GM20000 (cell line): ENCODE measurements at regions not wholly inside any gene's neighbourhood (a gene's known extent, or its start where the extent isn't known, plus 50 kb on each side); places are given as distances from the start of the nearest gene placed in this dataset.

ENCODE experiments used
- DNase-seq: peaks from one replicate; pipeline ENCODE4 v3.0.0; 2012; ENCODE audit warnings: low spot score
- TF ChIP-seq, protein P1 (sequence below): IDR thresholded peaks from 2 replicates; pipeline ENCODE4 v1.5.1; 2012; ENCODE audit warnings: mild to moderate bottlenecking, control low read depth; ENCODE audit errors: extremely low read depth, missing control alignments

DNA sequence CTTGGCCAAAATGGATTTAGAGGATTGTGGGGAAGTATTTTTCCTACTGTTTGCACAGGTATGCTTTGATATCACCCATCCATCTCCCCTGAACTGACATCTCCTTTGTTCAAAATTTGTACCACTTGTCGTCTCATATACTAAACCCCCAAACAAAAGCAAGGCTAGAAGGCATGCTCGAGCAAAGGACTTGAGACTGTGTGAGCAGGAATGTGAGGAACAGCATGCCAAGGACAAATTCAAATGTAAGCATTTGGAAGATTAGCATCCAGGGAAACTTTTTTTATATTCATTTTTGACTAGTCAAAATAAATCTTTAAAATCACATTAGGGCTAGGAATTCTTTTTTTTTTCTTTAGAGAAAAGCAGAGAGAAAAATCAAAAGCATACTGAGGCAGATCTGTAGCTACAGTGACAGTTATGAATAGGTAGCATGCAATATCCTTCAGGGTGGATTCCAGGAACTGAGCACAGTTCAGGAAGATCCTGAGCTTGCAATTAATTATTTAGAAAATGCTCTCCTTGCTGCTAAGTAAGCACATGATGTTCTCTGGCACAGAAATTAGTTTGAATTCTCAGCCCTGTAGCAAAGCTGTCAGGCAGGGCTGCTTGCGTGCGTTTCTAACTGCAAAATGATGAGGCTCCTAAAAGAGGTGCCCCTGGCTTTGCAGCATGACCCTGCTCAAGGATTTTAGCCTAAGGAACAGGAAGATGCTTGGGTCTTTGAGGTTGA is 327.7 kb downstream of the LRIG3 start:
- no peak for DNase-seq
- TF ChIP-seq, protein P1, sequence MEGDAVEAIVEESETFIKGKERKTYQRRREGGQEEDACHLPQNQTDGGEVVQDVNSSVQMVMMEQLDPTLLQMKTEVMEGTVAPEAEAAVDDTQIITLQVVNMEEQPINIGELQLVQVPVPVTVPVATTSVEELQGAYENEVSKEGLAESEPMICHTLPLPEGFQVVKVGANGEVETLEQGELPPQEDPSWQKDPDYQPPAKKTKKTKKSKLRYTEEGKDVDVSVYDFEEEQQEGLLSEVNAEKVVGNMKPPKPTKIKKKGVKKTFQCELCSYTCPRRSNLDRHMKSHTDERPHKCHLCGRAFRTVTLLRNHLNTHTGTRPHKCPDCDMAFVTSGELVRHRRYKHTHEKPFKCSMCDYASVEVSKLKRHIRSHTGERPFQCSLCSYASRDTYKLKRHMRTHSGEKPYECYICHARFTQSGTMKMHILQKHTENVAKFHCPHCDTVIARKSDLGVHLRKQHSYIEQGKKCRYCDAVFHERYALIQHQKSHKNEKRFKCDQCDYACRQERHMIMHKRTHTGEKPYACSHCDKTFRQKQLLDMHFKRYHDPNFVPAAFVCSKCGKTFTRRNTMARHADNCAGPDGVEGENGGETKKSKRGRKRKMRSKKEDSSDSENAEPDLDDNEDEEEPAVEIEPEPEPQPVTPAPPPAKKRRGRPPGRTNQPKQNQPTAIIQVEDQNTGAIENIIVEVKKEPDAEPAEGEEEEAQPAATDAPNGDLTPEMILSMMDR, result no peak

DNA sequence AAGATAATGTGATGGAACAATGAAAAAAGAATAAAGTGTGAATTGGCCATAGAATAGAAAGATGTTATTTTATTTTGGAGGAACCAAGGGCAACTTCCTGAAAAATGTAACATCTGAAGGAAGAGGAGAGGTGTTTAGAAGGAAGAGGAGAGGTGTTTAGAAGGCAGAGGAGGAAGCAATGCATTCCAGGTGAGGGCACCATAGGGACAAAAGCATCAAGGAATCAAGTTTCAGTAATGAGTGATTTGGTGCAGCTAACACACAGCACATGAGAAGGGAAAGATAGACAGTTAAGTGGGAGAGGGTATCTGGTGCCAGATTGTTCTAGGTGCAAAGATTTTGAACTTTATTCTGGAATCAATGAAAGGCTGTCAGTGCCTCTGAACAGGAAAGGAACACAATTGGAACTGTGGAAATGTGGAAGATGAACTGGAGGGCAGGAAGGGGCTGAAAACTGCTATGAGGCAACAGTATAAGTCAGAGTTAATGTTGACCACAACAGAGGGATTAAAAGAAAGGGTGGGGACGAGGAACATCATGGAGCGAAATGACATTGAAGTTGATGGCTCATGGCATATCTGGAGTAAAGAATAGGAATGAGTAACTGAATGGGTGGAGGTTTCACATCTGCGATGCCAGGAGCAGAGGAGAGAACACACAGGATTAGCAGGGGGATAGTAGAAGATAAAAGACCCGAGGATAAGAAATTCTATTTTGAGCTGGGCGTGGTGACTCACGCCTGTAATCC is 326.6 kb downstream of the LRIG3 start:
- DNase-seq, result no peak
- TF ChIP-seq, protein P1, result no peak

DNA sequence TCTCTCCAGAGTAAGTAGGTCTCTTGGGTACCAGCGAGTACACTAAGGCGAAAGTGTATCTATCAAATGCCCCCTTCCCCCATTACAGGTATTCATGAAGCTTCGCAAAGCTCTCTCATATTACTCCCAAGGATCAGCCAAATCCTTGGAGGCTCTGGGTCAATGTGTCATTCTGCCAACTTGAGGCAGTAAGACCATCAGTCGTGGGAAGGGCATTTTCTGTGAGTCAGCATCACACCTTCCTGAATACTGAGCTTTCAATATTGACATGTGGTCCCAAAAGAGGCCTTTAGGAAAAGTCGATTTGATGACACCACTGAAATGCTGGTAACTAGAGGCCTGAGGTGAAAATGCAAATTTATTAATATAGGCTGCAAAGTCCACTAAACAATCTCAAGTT is 323.9 kb downstream of the LRIG3 start:
- TF ChIP-seq, protein P1, result no peak
- DNase-seq, result no peak

DNA sequence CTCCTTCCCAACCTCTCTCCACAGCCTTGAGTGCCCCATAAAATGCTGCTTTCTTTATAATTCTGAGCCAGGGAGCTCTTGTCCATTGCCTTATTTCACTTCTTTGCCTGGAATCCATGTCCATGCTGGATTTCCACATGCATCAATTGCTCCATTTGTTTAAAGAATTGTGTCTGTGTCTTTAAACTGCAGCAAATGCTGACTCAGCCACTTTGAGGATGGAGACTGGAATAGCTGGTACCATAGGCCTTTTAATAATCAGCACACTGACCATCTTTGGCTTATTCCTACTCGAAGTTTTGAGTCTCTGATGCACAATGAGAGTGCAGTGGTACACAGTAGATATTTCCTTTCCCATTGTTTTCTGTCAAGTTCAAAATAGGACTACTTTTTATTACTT is 318.8 kb downstream of the LRIG3 start:
- TF ChIP-seq, protein P1, result no peak
- DNase-seq, result no peak

DNA sequence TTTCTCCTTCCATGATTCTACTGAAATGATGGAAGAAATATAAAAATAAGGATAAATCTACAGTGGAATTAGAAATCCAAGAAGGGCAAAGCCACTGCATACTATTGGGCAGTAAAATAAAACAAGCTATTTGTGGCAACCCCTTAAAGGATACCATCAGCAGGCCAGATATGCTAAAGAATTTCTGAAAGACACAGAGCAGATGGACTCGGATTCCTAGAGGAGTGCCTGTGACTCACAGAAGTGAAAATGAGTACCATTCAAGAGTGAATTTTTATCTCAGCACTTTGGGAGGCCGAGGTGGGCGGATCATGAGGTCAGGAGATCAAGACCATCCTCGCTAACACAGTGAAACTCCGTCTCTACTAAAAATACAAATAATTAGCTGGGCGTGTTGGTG is 318.1 kb downstream of the LRIG3 start:
- DNase-seq, result no peak
- TF ChIP-seq, protein P1, result no peak

DNA sequence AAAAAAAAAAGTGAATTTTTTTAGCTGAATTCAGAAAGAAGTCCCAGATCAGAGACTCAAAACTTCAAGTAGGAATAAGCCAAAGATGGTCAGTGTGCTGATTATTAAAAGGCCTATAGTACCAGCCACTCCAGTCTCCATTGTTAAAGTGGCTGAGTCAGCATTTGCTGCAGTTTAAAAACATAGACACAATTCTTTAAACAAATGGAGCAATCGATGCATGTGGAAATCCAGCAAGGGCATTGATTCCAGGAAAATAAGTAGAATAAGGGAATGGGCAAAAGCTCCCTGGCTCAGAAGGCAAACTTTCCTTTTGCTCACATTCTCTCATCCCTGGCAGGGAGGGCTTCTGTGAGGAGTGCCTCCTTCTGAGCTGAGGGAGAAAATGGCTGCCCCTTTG is 317.6 kb downstream of the LRIG3 start:
- TF ChIP-seq, protein P1, result no peak
- DNase-seq, result no peak

DNA sequence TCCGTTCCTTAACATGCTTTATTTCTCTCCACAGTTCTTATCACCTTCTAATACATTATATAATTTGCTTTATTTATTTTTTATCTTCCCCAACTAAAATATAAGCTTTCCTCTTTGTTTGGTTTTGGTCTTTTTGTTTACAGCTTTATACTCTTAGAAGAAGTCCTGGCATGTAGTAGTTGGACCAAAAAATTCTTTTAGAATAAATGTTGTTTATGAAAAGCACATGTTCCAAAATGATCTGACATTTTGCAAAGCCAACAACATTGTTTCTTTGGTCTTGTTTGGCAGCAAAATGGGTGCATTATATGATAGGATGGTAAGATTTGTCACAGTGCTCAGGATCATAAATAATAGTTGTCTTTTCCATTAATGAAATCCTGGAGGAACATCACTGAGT is 312.5 kb downstream of the LRIG3 start:
- no peak for DNase-seq
- TF ChIP-seq, protein P1, result no peak
